ENCODE measurements at regions not wholly inside any gene's neighbourhood (a gene's known extent, or its start where the extent isn't known, plus 50 kb on each side); places are given as distances from the start of the nearest gene placed in this dataset.

- Mint-ChIP-seq H3K4me1 (ENCODE audit: low read depth) (peaks cover 27% of the 10 kb centered on the region), H3K9me3 (no peaks in the 10 kb centered on the region), H3K4me3 (no peak overlapping the region), H3K27me3 (peaks cover 6% of the 10 kb centered on the region), H3K36me3 (ENCODE audit: low read depth) (no peaks in the 10 kb centered on the region), H3K27ac (no peak overlapping the region)
Observed at GRCh38 chr20:62527781-62528180, 52.0 kb upstream of the GATA5 start.

- Mint-ChIP-seq H3K36me3 (ENCODE audit: low read depth) (no peaks in the 10 kb centered on the region), H3K4me1 (ENCODE audit: low read depth) (peaks cover 13% of the 10 kb centered on the region), H3K27me3 (peaks cover 6% of the 10 kb centered on the region), H3K4me3 (no peak overlapping the region), H3K27ac (no peak overlapping the region), H3K9me3 (no peaks in the 10 kb centered on the region)
Observed at GRCh38 chr20:62528983-62529891, 53.4 kb upstream of the GATA5 start.

DNA sequence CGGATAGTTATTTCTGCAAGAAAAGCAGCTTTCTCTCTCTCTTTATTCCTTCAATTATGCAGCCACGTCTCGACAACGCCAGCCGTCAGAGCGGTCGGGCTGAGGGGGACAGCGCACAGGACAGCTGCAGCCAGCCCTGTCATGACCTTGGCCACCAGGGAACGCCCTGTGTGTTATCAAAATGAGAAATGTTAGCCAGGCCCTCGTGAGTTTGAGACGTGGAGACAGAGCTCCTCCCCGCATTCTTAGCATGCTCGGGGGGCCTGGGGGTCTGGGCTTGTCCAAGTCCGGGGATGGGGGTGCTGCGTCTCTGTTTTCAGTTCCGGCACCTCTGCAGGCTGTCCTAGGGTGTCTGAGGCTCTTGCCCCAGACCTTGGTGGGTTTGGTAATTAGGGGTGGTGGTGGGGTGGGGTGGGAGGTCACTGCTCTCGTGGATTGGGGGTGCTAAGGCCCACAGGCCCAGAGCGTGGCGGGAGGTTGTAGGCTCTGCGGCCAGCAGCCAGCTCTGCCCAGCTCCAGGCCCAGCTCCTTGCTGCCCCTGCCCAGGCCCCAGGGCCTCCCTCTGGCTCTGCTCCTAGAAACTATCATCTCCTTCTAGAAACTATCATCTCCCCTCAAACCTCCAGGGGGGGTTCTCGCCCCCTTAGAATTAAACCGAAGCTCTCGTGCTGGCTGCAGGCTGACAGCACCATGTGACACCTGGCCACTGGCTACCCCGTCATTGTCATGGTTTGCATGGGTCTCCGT lies 54.3 kb upstream of the GATA5 start:
- H3K27me3 Mint-ChIP-seq: peaks cover 6% of the 10 kb centered on the region
- no peak overlapping the region for H3K27ac Mint-ChIP-seq
- no peak overlapping the region for H3K4me3 Mint-ChIP-seq
- no peaks in the 10 kb centered on the region for H3K9me3 Mint-ChIP-seq
- H3K4me1 Mint-ChIP-seq (ENCODE audit: low read depth): peaks cover 7% of the 10 kb centered on the region
- H3K36me3 Mint-ChIP-seq (ENCODE audit: low read depth): no peaks in the 10 kb centered on the region

GRCh38 chr20:62530643-62531032 lies 54.8 kb upstream of the GATA5 start:
- H3K27ac Mint-ChIP-seq: no peak overlapping the region
- H3K4me1 Mint-ChIP-seq (ENCODE audit: low read depth): peaks cover 7% of the 10 kb centered on the region
- no peaks in the 10 kb centered on the region for H3K36me3 Mint-ChIP-seq (ENCODE audit: low read depth)
- H3K27me3 Mint-ChIP-seq: peaks cover 4% of the 10 kb centered on the region
- no peaks in the 10 kb centered on the region for H3K9me3 Mint-ChIP-seq
- H3K4me3 Mint-ChIP-seq: no peak overlapping the region

DNA sequence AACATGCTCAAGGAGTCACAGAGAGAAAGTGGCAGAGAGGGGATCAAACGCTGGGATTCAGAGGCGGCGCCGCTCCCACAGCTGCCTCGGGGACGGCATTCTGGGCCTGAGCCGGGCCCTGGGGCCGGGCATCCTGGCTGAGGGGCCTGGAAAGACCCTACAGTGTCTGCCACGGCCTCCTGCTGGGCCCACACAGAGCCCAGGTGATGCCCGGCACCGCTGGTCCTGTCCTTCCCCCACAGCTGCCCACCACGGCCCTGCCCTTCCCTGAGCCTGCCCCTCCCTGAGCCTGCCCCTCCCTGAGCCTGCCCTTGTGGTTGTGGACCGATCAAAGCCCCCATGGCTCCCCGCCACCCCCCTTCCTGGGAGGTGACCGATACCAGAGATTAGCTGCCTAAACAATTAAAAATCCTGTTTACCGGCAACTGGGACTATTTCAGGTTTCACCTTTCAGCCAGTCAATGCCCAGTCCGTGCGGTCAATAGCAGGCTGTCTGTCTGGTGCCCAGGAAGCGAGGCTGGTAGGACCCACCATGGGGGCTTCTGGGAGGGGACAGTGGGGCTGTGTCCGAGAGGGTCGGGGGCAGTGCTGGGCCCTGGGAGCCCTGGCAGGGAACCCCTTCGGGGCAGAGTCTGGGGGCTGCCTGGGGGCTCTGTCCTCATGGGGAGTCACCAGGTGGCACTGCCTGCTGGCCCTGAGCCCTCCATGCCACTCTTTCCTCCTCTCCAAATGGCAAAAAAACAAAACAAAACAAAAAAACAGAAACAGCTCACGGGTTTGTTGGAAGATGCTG lies 55.4 kb upstream of the GATA5 start:
- H3K9me3 Mint-ChIP-seq: no peaks in the 10 kb centered on the region
- no peaks in the 10 kb centered on the region for H3K36me3 Mint-ChIP-seq (ENCODE audit: low read depth)
- no peak overlapping the region for H3K4me3 Mint-ChIP-seq
- no peak overlapping the region for H3K27ac Mint-ChIP-seq
- no peaks in the 10 kb centered on the region for H3K27me3 Mint-ChIP-seq
- H3K4me1 Mint-ChIP-seq (ENCODE audit: low read depth): peaks cover 4% of the 10 kb centered on the region

DNA sequence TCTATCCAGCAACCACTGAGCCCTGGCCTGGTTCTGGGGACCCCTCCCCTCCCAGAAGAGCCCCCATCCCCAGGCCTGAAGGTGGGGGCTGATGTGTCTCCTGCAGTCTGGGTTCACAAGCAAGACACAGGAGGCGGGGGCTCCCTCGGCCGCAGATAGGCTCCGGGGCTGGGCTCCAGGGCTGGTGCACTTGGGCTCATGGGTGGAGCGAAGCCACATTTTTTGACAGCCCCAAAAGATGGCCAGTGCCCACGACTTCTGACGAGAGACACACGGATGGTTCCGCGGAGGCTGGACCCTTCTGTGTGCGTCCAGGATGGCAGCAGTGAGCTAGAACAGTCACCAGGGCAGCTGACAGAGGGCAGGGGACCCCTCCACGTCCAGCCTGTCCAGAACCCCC lies 57.1 kb upstream of the GATA5 start:
- Mint-ChIP-seq H3K9me3 (no peaks in the 10 kb centered on the region), H3K4me1 (ENCODE audit: low read depth) (peaks cover 4% of the 10 kb centered on the region), H3K27ac (no peak overlapping the region), H3K36me3 (ENCODE audit: low read depth) (no peaks in the 10 kb centered on the region), H3K27me3 (no peaks in the 10 kb centered on the region), H3K4me3 (no peak overlapping the region)

GRCh38 chr20:62533591-62534495 lies 58.0 kb upstream of the GATA5 start:
- no peaks in the 10 kb centered on the region for H3K27me3 Mint-ChIP-seq
- no peaks in the 10 kb centered on the region for H3K36me3 Mint-ChIP-seq (ENCODE audit: low read depth)
- no peak overlapping the region for H3K27ac Mint-ChIP-seq
- H3K4me1 Mint-ChIP-seq (ENCODE audit: low read depth): peaks cover 4% of the 10 kb centered on the region
- no peaks in the 10 kb centered on the region for H3K9me3 Mint-ChIP-seq
- no peak overlapping the region for H3K4me3 Mint-ChIP-seq

GRCh38 chr20:62534526-62535221 lies 58.9 kb upstream of the GATA5 start:
- peaks cover 4% of the 10 kb centered on the region for H3K4me1 Mint-ChIP-seq (ENCODE audit: low read depth)
- H3K36me3 Mint-ChIP-seq (ENCODE audit: low read depth): no peaks in the 10 kb centered on the region
- H3K9me3 Mint-ChIP-seq: no peaks in the 10 kb centered on the region
- no peak overlapping the region for H3K4me3 Mint-ChIP-seq
- H3K27ac Mint-ChIP-seq: no peak overlapping the region
- no peaks in the 10 kb centered on the region for H3K27me3 Mint-ChIP-seq

- Mint-ChIP-seq H3K4me1 (ENCODE audit: low read depth) (peaks cover 4% of the 10 kb centered on the region), H3K36me3 (ENCODE audit: low read depth) (no peaks in the 10 kb centered on the region), H3K4me3 (no peak overlapping the region), H3K27me3 (no peaks in the 10 kb centered on the region), H3K27ac (no peak overlapping the region), H3K9me3 (no peaks in the 10 kb centered on the region)
Observed at GRCh38 chr20:62535282-62535811, 59.6 kb upstream of the GATA5 start.

GRCh38 chr20:62535964-62536363 lies 60.2 kb upstream of the GATA5 start:
- no peaks in the 10 kb centered on the region for H3K4me1 Mint-ChIP-seq (ENCODE audit: low read depth)
- H3K36me3 Mint-ChIP-seq (ENCODE audit: low read depth): no peaks in the 10 kb centered on the region
- H3K27ac Mint-ChIP-seq: no peak overlapping the region
- no peaks in the 10 kb centered on the region for H3K27me3 Mint-ChIP-seq
- H3K9me3 Mint-ChIP-seq: no peaks in the 10 kb centered on the region
- H3K4me3 Mint-ChIP-seq: no peak overlapping the region

GRCh38 chr20:62536871-62537401 lies 61.1 kb upstream of the GATA5 start:
- no peak overlapping the region for H3K27ac Mint-ChIP-seq
- H3K36me3 Mint-ChIP-seq (ENCODE audit: low read depth): no peaks in the 10 kb centered on the region
- no peak overlapping the region for H3K4me3 Mint-ChIP-seq
- no peaks in the 10 kb centered on the region for H3K4me1 Mint-ChIP-seq (ENCODE audit: low read depth)
- H3K27me3 Mint-ChIP-seq: no peaks in the 10 kb centered on the region
- no peaks in the 10 kb centered on the region for H3K9me3 Mint-ChIP-seq

DNA sequence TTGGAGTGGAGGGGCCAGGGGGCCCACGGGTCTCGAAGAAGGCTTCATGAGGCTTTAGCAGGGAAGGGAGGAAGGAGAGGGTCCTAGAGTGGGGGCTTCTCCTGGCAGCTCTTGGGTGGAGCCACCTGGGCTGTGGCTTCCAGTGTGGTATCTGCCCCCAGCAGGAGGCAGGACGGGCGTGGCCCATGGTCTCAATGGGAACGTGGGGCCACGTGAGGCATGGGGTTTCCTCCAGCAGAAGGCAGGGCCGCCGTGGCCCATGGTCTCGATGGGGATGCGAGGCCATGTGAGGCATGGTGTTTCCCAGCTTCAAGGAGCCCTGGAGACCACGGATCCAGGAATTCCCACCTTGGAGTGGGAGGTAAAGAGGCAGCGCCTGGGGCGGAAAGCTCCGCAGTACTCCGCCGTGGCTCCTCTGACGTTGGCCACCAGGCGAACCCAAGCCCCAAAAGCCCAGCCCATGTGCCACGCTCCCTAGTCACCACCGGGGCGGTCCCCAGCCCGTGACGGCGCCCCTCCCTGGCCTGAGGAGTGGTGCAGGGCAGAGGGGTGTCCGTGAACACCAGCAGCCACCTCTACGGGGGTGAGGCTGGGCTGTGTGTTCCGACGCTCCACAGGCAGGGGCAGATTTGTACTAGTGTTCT lies 62.0 kb upstream of the GATA5 start:
- H3K27ac Mint-ChIP-seq: no peak overlapping the region
- H3K4me1 Mint-ChIP-seq (ENCODE audit: low read depth): no peaks in the 10 kb centered on the region
- no peaks in the 10 kb centered on the region for H3K36me3 Mint-ChIP-seq (ENCODE audit: low read depth)
- H3K9me3 Mint-ChIP-seq: no peaks in the 10 kb centered on the region
- H3K27me3 Mint-ChIP-seq: no peaks in the 10 kb centered on the region
- H3K4me3 Mint-ChIP-seq: no peak overlapping the region
